GM13976 (cell line): ENCODE measurements at regions not wholly inside any gene's neighbourhood (a gene's known extent, or its start where the extent isn't known, plus 50 kb on each side); places are given as distances from the start of the nearest gene placed in this dataset.

Experiments used
- DNase-seq: peaks from one replicate; pipeline ENCODE4 v3.0.0; 2012; ENCODE audit warnings: low spot score
- CTCF ChIP-seq: IDR thresholded peaks from 2 replicates; pipeline ENCODE4 v1.5.1; 2012; ENCODE audit warnings: borderline replicate concordance, mild to moderate bottlenecking; ENCODE audit not compliant: insufficient read depth; ENCODE audit errors: extremely low read depth, missing control alignments, control extremely low read depth
- in situ Hi-C: fragments of 300-500 bp; cut with MboI; formaldehyde crosslinking; loops from one replicate; pipeline ENCODE4 v1.12.0; 2022; ENCODE audit warnings: low sequenced_read_pairs, mixed read lengths, inconsistent platforms; ENCODE audit not compliant: unreplicated experiment

GRCh38 chr2:239616729-239617128, 215.9 kb upstream of the HDAC4 start:
- no peak for DNase-seq
- TF ChIP-seq CTCF: no peak
- in situ Hi-C loops: no loop called here

GRCh38 chr2:239612133-239612532, 211.3 kb upstream of the HDAC4 start:
- no peak for DNase-seq
- TF ChIP-seq CTCF: no peak
- in situ Hi-C loops: no loop called here

GRCh38 chr2:239611222-239611795, 210.5 kb upstream of the HDAC4 start:
- no peak for DNase-seq
- TF ChIP-seq CTCF: no peak
- in situ Hi-C loops: no loop called here

- no peak for DNase-seq
- in situ Hi-C loops: no loop called here
- no peak for TF ChIP-seq CTCF
Measured at GRCh38 chr2:239610457-239611221, 209.8 kb upstream of the HDAC4 start.

- TF ChIP-seq CTCF: no peak
- in situ Hi-C loops: no loop called here
- DNase-seq: no peak
Measured at GRCh38 chr2:239609607-239610310, 208.9 kb upstream of the HDAC4 start.

- in situ Hi-C loops: no loop called here
- no peak for DNase-seq
- TF ChIP-seq CTCF: no peak
Measured at GRCh38 chr2:239609162-239609561, 208.3 kb upstream of the HDAC4 start.
